ENCODE measurements at regions not wholly inside any gene's neighbourhood (a gene's known extent, or its start where the extent isn't known, plus 50 kb on each side); places are given as distances from the start of the nearest gene placed in this dataset.

- TF ChIP-seq, protein P1, sequence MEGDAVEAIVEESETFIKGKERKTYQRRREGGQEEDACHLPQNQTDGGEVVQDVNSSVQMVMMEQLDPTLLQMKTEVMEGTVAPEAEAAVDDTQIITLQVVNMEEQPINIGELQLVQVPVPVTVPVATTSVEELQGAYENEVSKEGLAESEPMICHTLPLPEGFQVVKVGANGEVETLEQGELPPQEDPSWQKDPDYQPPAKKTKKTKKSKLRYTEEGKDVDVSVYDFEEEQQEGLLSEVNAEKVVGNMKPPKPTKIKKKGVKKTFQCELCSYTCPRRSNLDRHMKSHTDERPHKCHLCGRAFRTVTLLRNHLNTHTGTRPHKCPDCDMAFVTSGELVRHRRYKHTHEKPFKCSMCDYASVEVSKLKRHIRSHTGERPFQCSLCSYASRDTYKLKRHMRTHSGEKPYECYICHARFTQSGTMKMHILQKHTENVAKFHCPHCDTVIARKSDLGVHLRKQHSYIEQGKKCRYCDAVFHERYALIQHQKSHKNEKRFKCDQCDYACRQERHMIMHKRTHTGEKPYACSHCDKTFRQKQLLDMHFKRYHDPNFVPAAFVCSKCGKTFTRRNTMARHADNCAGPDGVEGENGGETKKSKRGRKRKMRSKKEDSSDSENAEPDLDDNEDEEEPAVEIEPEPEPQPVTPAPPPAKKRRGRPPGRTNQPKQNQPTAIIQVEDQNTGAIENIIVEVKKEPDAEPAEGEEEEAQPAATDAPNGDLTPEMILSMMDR (IDR thresholded peaks at IDR 0.05) = no peak
- TF ChIP-seq POLR2AphosphoS5 (IDR thresholded peaks at IDR 0.05) (no peak), POLR2A (IDR thresholded peaks at IDR 0.05; ENCODE audit: low read depth) (no peak)
Observed at GRCh38 chr6:17045581-17046322, 56.1 kb upstream of the STMND1 start.

All from esophagus muscularis mucosa (tissue), 3 donors.